Activated T-cell treated with anti-CD3 and anti-CD28 coated beads, Interleukin-2, amount 50 U/mL, for 72 hours (primary cell): ENCODE measurements at regions not wholly inside any gene's neighbourhood (a gene's known extent, or its start where the extent isn't known, plus 50 kb on each side); places are given as distances from the start of the nearest gene placed in this dataset.

ENCODE experiments used
- ATAC-seq, 2 donors: fragments of 150-1000 bp; cut with Tn5 transposase; replicated peaks in 1 of 2; 2 replicates each; pipeline ENCODE4 v1.10.0; 2021; ENCODE audit warnings: moderate library complexity in 2 of 2, mild to moderate bottlenecking in 1 of 2
- DNase-seq, 2 donors: peaks; one replicate each; pipeline ENCODE4 v3.0.0; 2021 to 2022; ENCODE audit warnings: mixed read lengths in 1 of 2
- H3K27ac Mint-ChIP-seq: one replicate; pipeline ENCODE4 v1.8.0; 2022; ENCODE audit warnings: mild to moderate bottlenecking, moderate library complexity, mixed read lengths
- H3K27me3 Mint-ChIP-seq: one replicate; pipeline ENCODE4 v1.8.0; 2022; ENCODE audit warnings: low read depth, mixed read lengths
- H3K36me3 Mint-ChIP-seq, 2 donors: one replicate each; pipeline ENCODE4 v1.8.0; 2022; ENCODE audit warnings: mixed read lengths in 2 of 2, mild to moderate bottlenecking in 1 of 2; ENCODE audit not compliant: insufficient read depth in 2 of 2
- H3K4me1 Mint-ChIP-seq: one replicate; pipeline ENCODE4 v1.8.0; 2022; ENCODE audit warnings: low read depth, mixed read lengths
- H3K4me3 Mint-ChIP-seq, 2 donors: one replicate each; pipeline ENCODE4 v1.8.0; 2022; ENCODE audit warnings: mild to moderate bottlenecking in 2 of 2, mixed read lengths in 2 of 2, moderate library complexity in 2 of 2
- H3K9me3 Mint-ChIP-seq, 2 donors: one replicate each; pipeline ENCODE4 v1.8.0; 2022; ENCODE audit warnings: mixed read lengths in 2 of 2

GRCh38 chr2:147197754-147198483, 646.9 kb upstream of the ACVR2A start:
- Mint-ChIP-seq H3K9me3 (peaks cover 2 to 4% of the 10 kb centered on the region in 2 donors), H3K27ac (no peak overlapping the region), H3K4me1 (no peaks in the 10 kb centered on the region), H3K36me3 (no peaks in the 10 kb centered on the region), H3K27me3 (peaks cover 12% of the 10 kb centered on the region), H3K4me3 (no peak overlapping the region)
- ATAC-seq (no peak), DNase-seq (no peak)

- H3K9me3 Mint-ChIP-seq: peaks cover 14 to 16% of the 10 kb centered on the region in 2 donors
- no peak overlapping the region for H3K27ac Mint-ChIP-seq
- peak; percentile 86 to 90 for ATAC-seq
- peak overlapping the region; percentile 46 to 50 for H3K4me3 Mint-ChIP-seq
- peaks cover 13 to 15% of the 10 kb centered on the region in 2 donors for H3K36me3 Mint-ChIP-seq
- DNase-seq: peak; percentile 55 to 60
- H3K27me3 Mint-ChIP-seq: no peaks in the 10 kb centered on the region
- peaks cover 15% of the 10 kb centered on the region for H3K4me1 Mint-ChIP-seq
Observed at GRCh38 chr2:147182260-147182659, 662.6 kb upstream of the ACVR2A start.

- Mint-ChIP-seq H3K27ac (no peak overlapping the region), H3K4me1 (peaks cover 15% of the 10 kb centered on the region), H3K27me3 (no peaks in the 10 kb centered on the region), H3K4me3 (peak overlapping the region; percentile 19 to 46), H3K9me3 (peaks cover 14 to 16% of the 10 kb centered on the region in 2 donors), H3K36me3 (peaks cover 13 to 15% of the 10 kb centered on the region in 2 donors)
- ATAC-seq (peak; percentile 37 to 45), DNase-seq (no peak)
Observed at GRCh38 chr2:147181351-147182029, 663.3 kb upstream of the ACVR2A start.

GRCh38 chr2:147177071-147177857, 667.6 kb upstream of the ACVR2A start:
- Mint-ChIP-seq H3K4me1 (peaks cover 12% of the 10 kb centered on the region), H3K36me3 (peaks cover 1 to 2% of the 10 kb centered on the region in 2 donors), H3K27me3 (no peaks in the 10 kb centered on the region), H3K9me3 (peaks cover 1 to 3% of the 10 kb centered on the region in 2 donors), H3K4me3 (no peak overlapping the region), H3K27ac (no peak overlapping the region)
- ATAC-seq (peak in 1 of 2 donors; percentile 43), DNase-seq (no peak)

- H3K36me3 Mint-ChIP-seq: peaks cover 0 to 2% of the 10 kb centered on the region in 2 donors
- no peak overlapping the region for H3K27ac Mint-ChIP-seq
- ATAC-seq (no peak), DNase-seq (no peak)
- H3K9me3 Mint-ChIP-seq: no peaks in the 10 kb centered on the region
- no peaks in the 10 kb centered on the region for H3K27me3 Mint-ChIP-seq
- no peaks in the 10 kb centered on the region for H3K4me1 Mint-ChIP-seq
- H3K4me3 Mint-ChIP-seq: no peak overlapping the region
Observed at GRCh38 chr2:147174824-147175254, 670.0 kb upstream of the ACVR2A start.

GRCh38 chr2:147173798-147174197, 671.0 kb upstream of the ACVR2A start:
- ATAC-seq: peak in 1 of 2 donors; percentile 67
- Mint-ChIP-seq H3K27me3 (no peaks in the 10 kb centered on the region), H3K4me3 (no peak overlapping the region), H3K36me3 (peaks cover 0 to 2% of the 10 kb centered on the region in 2 donors), H3K27ac (no peak overlapping the region), H3K4me1 (no peaks in the 10 kb centered on the region), H3K9me3 (no peaks in the 10 kb centered on the region)
- DNase-seq: no peak

- H3K4me1 Mint-ChIP-seq: no peaks in the 10 kb centered on the region
- peaks cover 0 to 1% of the 10 kb centered on the region in 2 donors for H3K9me3 Mint-ChIP-seq
- H3K27me3 Mint-ChIP-seq: no peaks in the 10 kb centered on the region
- H3K27ac Mint-ChIP-seq: no peak overlapping the region
- ATAC-seq: no peak
- DNase-seq: no peak
- H3K36me3 Mint-ChIP-seq: no peaks in the 10 kb centered on the region
- H3K4me3 Mint-ChIP-seq: no peak overlapping the region
Observed at GRCh38 chr2:147173189-147173581, 671.6 kb upstream of the ACVR2A start.

- Mint-ChIP-seq H3K4me3 (no peak overlapping the region), H3K36me3 (no peaks in the 10 kb centered on the region), H3K4me1 (no peaks in the 10 kb centered on the region), H3K9me3 (peaks cover 0 to 1% of the 10 kb centered on the region in 2 donors), H3K27ac (no peak overlapping the region), H3K27me3 (no peaks in the 10 kb centered on the region)
- DNase-seq (no peak), ATAC-seq (no peak)
Observed at GRCh38 chr2:147172493-147173188, 672.2 kb upstream of the ACVR2A start.

GRCh38 chr2:147171941-147172340, 672.9 kb upstream of the ACVR2A start:
- DNase-seq (no peak), ATAC-seq (no peak)
- Mint-ChIP-seq H3K4me3 (no peak overlapping the region), H3K36me3 (no peaks in the 10 kb centered on the region), H3K27ac (no peak overlapping the region), H3K4me1 (no peaks in the 10 kb centered on the region), H3K27me3 (no peaks in the 10 kb centered on the region), H3K9me3 (peaks cover 0 to 1% of the 10 kb centered on the region in 2 donors)

- H3K27me3 Mint-ChIP-seq: no peaks in the 10 kb centered on the region
Observed at GRCh38 chr2:147170932-147171331, 673.9 kb upstream of the ACVR2A start.

GRCh38 chr2:147165697-147166382, 679.0 kb upstream of the ACVR2A start:
- Mint-ChIP-seq H3K27me3 (no peaks in the 10 kb centered on the region), H3K4me3 (no peak overlapping the region), H3K9me3 (peaks cover 0 to 1% of the 10 kb centered on the region in 2 donors), H3K36me3 (no peaks in the 10 kb centered on the region), H3K4me1 (no peaks in the 10 kb centered on the region), H3K27ac (no peak overlapping the region)
- DNase-seq (no peak), ATAC-seq (no peak)

More at GRCh38 chr2:147170932-147171331, 673.9 kb upstream of the ACVR2A start:
- DNase-seq (no peak), ATAC-seq (no peak)
- Mint-ChIP-seq H3K4me1 (no peaks in the 10 kb centered on the region), H3K4me3 (no peak overlapping the region), H3K27ac (no peak overlapping the region), H3K36me3 (no peaks in the 10 kb centered on the region), H3K9me3 (peaks cover 0 to 1% of the 10 kb centered on the region in 2 donors)

- DNase-seq: no peak
- no peak for ATAC-seq
- H3K4me3 Mint-ChIP-seq: no peak overlapping the region
- no peaks in the 10 kb centered on the region for H3K4me1 Mint-ChIP-seq
- H3K36me3 Mint-ChIP-seq: no peaks in the 10 kb centered on the region
- no peak overlapping the region for H3K27ac Mint-ChIP-seq
- H3K27me3 Mint-ChIP-seq: no peaks in the 10 kb centered on the region
- H3K9me3 Mint-ChIP-seq: peaks cover 0 to 1% of the 10 kb centered on the region in 2 donors
Observed at GRCh38 chr2:147164563-147164962, 680.3 kb upstream of the ACVR2A start.
